ENCODE measurements at regions not wholly inside any gene's neighbourhood (a gene's known extent, or its start where the extent isn't known, plus 50 kb on each side); places are given as distances from the start of the nearest gene placed in this dataset.

DNA sequence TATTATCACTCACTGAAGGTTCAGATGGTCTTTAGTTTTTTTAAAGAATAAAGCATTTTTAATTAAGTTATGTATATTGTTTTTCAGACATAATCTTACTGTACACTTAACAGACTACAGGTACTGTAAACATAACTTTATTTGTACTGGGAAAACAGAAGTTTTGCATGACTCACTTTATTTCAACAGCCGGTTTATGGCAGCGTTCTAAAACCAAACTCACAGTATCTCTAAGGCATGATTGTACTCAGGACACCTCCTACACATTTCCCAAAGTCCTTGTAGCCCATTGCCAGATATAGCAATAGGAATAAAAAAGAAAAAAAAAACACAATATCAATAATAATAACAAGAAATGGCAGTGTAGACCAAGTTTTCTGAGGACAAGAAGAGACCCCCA lies 1341.4 kb downstream of the FSCB start:
- TF ChIP-seq POLR2AphosphoS5 (IDR thresholded peaks at IDR 0.05; ENCODE audit: low read depth) (no peak), ZNF331 (CRISPR knock-in tag; IDR thresholded peaks at IDR 0.05; ENCODE audit: low read depth) (no peak), EZH2phosphoT487 (IDR thresholded peaks at IDR 0.05; ENCODE audit: unreplicated experiment) (no peak), EZH2 (IDR thresholded peaks at IDR 0.05; ENCODE audit: low read depth, unreplicated experiment) (no peak), CREB1 (CRISPR knock-in tag; IDR thresholded peaks at IDR 0.05; ENCODE audit: low read depth) (no peak)
- TF ChIP-seq, protein P1, sequence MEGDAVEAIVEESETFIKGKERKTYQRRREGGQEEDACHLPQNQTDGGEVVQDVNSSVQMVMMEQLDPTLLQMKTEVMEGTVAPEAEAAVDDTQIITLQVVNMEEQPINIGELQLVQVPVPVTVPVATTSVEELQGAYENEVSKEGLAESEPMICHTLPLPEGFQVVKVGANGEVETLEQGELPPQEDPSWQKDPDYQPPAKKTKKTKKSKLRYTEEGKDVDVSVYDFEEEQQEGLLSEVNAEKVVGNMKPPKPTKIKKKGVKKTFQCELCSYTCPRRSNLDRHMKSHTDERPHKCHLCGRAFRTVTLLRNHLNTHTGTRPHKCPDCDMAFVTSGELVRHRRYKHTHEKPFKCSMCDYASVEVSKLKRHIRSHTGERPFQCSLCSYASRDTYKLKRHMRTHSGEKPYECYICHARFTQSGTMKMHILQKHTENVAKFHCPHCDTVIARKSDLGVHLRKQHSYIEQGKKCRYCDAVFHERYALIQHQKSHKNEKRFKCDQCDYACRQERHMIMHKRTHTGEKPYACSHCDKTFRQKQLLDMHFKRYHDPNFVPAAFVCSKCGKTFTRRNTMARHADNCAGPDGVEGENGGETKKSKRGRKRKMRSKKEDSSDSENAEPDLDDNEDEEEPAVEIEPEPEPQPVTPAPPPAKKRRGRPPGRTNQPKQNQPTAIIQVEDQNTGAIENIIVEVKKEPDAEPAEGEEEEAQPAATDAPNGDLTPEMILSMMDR (conservative IDR thresholded peaks at IDR 0.05; ENCODE audit: low read depth in 2 of 2) = no peak
- TF ChIP-seq, protein P2, sequence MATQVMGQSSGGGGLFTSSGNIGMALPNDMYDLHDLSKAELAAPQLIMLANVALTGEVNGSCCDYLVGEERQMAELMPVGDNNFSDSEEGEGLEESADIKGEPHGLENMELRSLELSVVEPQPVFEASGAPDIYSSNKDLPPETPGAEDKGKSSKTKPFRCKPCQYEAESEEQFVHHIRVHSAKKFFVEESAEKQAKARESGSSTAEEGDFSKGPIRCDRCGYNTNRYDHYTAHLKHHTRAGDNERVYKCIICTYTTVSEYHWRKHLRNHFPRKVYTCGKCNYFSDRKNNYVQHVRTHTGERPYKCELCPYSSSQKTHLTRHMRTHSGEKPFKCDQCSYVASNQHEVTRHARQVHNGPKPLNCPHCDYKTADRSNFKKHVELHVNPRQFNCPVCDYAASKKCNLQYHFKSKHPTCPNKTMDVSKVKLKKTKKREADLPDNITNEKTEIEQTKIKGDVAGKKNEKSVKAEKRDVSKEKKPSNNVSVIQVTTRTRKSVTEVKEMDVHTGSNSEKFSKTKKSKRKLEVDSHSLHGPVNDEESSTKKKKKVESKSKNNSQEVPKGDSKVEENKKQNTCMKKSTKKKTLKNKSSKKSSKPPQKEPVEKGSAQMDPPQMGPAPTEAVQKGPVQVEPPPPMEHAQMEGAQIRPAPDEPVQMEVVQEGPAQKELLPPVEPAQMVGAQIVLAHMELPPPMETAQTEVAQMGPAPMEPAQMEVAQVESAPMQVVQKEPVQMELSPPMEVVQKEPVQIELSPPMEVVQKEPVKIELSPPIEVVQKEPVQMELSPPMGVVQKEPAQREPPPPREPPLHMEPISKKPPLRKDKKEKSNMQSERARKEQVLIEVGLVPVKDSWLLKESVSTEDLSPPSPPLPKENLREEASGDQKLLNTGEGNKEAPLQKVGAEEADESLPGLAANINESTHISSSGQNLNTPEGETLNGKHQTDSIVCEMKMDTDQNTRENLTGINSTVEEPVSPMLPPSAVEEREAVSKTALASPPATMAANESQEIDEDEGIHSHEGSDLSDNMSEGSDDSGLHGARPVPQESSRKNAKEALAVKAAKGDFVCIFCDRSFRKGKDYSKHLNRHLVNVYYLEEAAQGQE (IDR thresholded peaks at IDR 0.05; ENCODE audit: unreplicated experiment) = no peak

Data from GM23338 (cell line).